ENCODE measurements at regions not wholly inside any gene's neighbourhood (a gene's known extent, or its start where the extent isn't known, plus 50 kb on each side); places are given as distances from the start of the nearest gene placed in this dataset.

DNA sequence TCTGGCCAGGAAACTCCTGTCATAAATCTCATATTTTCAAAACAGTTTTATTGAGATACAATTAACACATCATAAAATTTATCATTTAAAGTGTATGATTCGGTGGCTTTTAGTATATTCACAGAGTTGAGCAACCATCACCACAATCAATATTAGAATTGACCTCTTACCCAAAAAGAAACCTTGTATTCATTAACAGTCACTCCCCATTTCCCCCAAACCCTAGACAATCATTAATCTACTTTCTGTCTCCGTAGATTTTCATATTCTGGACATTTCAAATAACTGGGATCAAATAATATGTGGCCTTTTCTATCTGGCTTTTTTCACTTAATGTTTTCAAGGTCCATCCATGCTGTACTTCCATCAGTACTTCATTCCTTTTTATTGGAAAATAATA, 145.7 kb upstream of the RORA start (continued):
- no peak for TF ChIP-seq HDAC6 (IDR thresholded peaks at IDR 0.05; ENCODE audit: low read depth, low read length)

DNA sequence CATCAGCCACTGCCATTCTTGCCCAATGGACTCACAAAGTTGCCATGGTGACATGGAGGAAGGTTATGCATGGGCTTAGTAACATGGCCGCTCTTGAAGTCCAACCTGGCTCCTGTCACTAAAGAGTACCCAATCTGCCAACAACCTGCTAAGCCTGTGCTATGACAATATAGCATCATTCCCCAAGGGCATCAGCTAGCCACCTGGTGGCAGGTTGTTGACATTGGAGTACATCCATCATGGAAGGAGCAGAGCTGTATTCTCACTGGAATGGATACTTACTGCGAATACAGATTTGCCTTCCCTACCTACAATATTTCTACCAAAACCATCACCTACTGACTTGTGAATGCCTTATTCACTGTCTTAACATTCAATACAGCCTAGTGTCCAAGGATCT, 138.9 kb upstream of the RORA start:
- H4K20me1 ChIP-seq (replicated peaks; ENCODE audit: control insufficient read depth, insufficient read depth, low read length) = no peaks in the 10 kb centered on the region
- TF ChIP-seq RBM22 (IDR thresholded peaks at IDR 0.05; ENCODE audit: low read depth, low read length, poor library complexity, severe bottlenecking) = no peak
- TF ChIP-seq, protein P1, sequence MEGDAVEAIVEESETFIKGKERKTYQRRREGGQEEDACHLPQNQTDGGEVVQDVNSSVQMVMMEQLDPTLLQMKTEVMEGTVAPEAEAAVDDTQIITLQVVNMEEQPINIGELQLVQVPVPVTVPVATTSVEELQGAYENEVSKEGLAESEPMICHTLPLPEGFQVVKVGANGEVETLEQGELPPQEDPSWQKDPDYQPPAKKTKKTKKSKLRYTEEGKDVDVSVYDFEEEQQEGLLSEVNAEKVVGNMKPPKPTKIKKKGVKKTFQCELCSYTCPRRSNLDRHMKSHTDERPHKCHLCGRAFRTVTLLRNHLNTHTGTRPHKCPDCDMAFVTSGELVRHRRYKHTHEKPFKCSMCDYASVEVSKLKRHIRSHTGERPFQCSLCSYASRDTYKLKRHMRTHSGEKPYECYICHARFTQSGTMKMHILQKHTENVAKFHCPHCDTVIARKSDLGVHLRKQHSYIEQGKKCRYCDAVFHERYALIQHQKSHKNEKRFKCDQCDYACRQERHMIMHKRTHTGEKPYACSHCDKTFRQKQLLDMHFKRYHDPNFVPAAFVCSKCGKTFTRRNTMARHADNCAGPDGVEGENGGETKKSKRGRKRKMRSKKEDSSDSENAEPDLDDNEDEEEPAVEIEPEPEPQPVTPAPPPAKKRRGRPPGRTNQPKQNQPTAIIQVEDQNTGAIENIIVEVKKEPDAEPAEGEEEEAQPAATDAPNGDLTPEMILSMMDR (IDR thresholded peaks at IDR 0.05 in 2 of 3, conservative IDR thresholded peaks at IDR 0.05 in 1 of 3; ENCODE audit: insufficient read depth in 2 of 3, low read depth in 1 of 3, low read length in 3 of 3) = 0 out of 6 replicates have a peak, but pooled peaks of 1 of the 3 experiments have one; percentile 7
- no peaks in the 10 kb centered on the region for H3K9me1 ChIP-seq (ENCODE audit: control insufficient read depth, insufficient read depth, low read length)
- ATAC-seq (no peak), FAIRE-seq (no peak), DNase-seq (ENCODE audit: extremely low read depth in 1 of 4, low spot score in 3 of 4) (no peak)
- in situ Hi-C loops (cut with MboI) (no loop called here), intact Hi-C loops (cut with micrococcal nuclease) (no loop called here)
- H3K9ac ChIP-seq (ENCODE audit: insufficient read depth in 1 of 2, low read depth in 2 of 2, low read length in 2 of 2) = no peak overlapping the region
- H3K4me2 ChIP-seq (ENCODE audit: insufficient read depth, low read length) = no peak overlapping the region
- no TSS peak for BruUV-seq (replicated peaks)
- H3K27ac ChIP-seq (ENCODE audit: extremely low read depth, low read depth, low read length) = no peak overlapping the region
- CTCF ChIA-PET (ENCODE audit: low intra/inter-chr PET ratio) = no interaction called here
- no peaks in the 10 kb centered on the region for H3K36me3 ChIP-seq (ENCODE audit: control insufficient read depth, insufficient read depth, low read length)
- H3K27me3 ChIP-seq (ENCODE audit: control insufficient read depth in 2 of 2, insufficient read depth in 2 of 2, low read length in 2 of 2) = no peaks in the 10 kb centered on the region
- POLR2A ChIA-PET = no interaction called here
- no peaks in the 10 kb centered on the region for H3K4me1 ChIP-seq (replicated peaks in 1 of 2; ENCODE audit: control insufficient read depth in 2 of 2, insufficient read depth in 2 of 2, low read length in 2 of 2)
- WGBS (ENCODE audit: insufficient coverage, low coverage, missing lambda C conversion rate) = 0% methylated on average over 2 of the region's 2 CpGs
- H3K79me2 ChIP-seq (ENCODE audit: control insufficient read depth, insufficient read depth, low read length) = no peaks in the 10 kb centered on the region
- no peaks in the 10 kb centered on the region; the same call in 1 of the 2 replicates for H3K9me3 ChIP-seq (replicated peaks; ENCODE audit: control insufficient read depth, insufficient read depth, low read depth, low read length)
- H2AFZ ChIP-seq (ENCODE audit: low read depth, low read length) = no peak overlapping the region
- H3K4me3 ChIP-seq = no peak overlapping the region

Data from K562 (cell line).